ENCODE measurements at regions not wholly inside any gene's neighbourhood (a gene's known extent, or its start where the extent isn't known, plus 50 kb on each side); places are given as distances from the start of the nearest gene placed in this dataset.

DNA sequence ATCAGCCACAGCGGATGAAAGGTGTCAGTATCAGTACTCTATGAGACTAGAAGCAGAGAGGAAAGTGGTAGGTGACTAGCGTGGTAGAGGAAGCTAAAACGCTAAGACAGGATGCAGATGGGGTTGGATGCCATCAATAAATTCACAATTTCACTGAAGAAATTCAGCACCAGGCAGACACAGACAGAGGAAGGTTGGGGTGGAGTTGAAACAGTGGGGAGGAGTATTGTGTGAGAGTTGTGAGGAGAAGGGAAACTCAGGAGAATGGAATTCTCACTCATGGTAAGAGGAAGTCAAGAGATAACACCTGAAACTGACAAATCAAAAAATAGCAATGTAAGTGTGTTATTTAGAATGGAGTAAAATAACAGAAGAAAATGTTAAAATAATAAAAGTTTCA lies 208.5 kb upstream of the DAB1 start:
- TF ChIP-seq, protein P1, sequence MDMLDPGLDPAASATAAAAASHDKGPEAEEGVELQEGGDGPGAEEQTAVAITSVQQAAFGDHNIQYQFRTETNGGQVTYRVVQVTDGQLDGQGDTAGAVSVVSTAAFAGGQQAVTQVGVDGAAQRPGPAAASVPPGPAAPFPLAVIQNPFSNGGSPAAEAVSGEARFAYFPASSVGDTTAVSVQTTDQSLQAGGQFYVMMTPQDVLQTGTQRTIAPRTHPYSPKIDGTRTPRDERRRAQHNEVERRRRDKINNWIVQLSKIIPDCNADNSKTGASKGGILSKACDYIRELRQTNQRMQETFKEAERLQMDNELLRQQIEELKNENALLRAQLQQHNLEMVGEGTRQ (IDR thresholded peaks at IDR 0.05; ENCODE audit: borderline replicate concordance, low read depth, low read length), result no peak
- TF ChIP-seq, protein P2, sequence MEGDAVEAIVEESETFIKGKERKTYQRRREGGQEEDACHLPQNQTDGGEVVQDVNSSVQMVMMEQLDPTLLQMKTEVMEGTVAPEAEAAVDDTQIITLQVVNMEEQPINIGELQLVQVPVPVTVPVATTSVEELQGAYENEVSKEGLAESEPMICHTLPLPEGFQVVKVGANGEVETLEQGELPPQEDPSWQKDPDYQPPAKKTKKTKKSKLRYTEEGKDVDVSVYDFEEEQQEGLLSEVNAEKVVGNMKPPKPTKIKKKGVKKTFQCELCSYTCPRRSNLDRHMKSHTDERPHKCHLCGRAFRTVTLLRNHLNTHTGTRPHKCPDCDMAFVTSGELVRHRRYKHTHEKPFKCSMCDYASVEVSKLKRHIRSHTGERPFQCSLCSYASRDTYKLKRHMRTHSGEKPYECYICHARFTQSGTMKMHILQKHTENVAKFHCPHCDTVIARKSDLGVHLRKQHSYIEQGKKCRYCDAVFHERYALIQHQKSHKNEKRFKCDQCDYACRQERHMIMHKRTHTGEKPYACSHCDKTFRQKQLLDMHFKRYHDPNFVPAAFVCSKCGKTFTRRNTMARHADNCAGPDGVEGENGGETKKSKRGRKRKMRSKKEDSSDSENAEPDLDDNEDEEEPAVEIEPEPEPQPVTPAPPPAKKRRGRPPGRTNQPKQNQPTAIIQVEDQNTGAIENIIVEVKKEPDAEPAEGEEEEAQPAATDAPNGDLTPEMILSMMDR (IDR thresholded peaks at IDR 0.05), result no peak
- TF ChIP-seq YY1 (IDR thresholded peaks at IDR 0.05; ENCODE audit: low read depth) (no peak), POLR2AphosphoS5 (IDR thresholded peaks at IDR 0.05; ENCODE audit: low read depth, low read length) (no peak), MEF2A (IDR thresholded peaks at IDR 0.05; ENCODE audit: borderline replicate concordance, low read depth) (no peak), CHD2 (IDR thresholded peaks at IDR 0.05; ENCODE audit: low read length, partially characterized antibody) (no peak), EP300 (IDR thresholded peaks at IDR 0.05; ENCODE audit: borderline replicate concordance in 1 of 2, low read depth in 1 of 2, low read length in 1 of 2) (no peak), SMC3 (IDR thresholded peaks at IDR 0.05; ENCODE audit: low read depth, low read length) (no peak), RFX5 (IDR thresholded peaks at IDR 0.05; ENCODE audit: low read length) (no peak)

Measured in SK-N-SH (cell line).